Transverse colon (tissue), 4 donors: ENCODE measurements at regions not wholly inside any gene's neighbourhood (a gene's known extent, or its start where the extent isn't known, plus 50 kb on each side); places are given as distances from the start of the nearest gene placed in this dataset.

Experiments used
- DNase-seq: peaks from one replicate; pipeline ENCODE4 v3.0.0-alpha.2; 2019
- H3K27ac ChIP-seq, 4 donors: fragments of 200-600 bp; sonication (generic); 2 replicates each; pipeline ENCODE4 v1.5.1; 2016 to 2018; ENCODE audit warnings: inconsistent platforms in 4 of 4
- H3K27me3 ChIP-seq: fragments of 200-600 bp; sonication (generic); 2 replicates; pipeline ENCODE4 v1.5.1; 2017; ENCODE audit warnings: inconsistent platforms
- H3K36me3 ChIP-seq, 4 donors: fragments of 200-600 bp; sonication (generic); 2 replicates each; pipeline ENCODE4 v1.5.1; 2017 to 2019; ENCODE audit warnings: inconsistent platforms in 4 of 4
- H3K4me1 ChIP-seq, 4 donors: fragments of 200-600 bp; sonication (generic); 2 replicates each; pipeline ENCODE4 v1.5.1; 2017 to 2020; ENCODE audit warnings: inconsistent platforms in 4 of 4
- H3K4me3 ChIP-seq, 4 donors: fragments of 200-600 bp; sonication (generic); 1 replicate in 1 of 4; 2 replicates in 3 of 4; pipeline versions ENCODE4 v1.5.1 to v1.6.1; 2017 to 2019; ENCODE audit warnings: inconsistent platforms in 4 of 4
- H3K9me3 ChIP-seq, 2 donors: fragments of 200-600 bp; sonication (generic); 2 replicates each; pipeline ENCODE4 v1.5.1; 2017 to 2019; ENCODE audit warnings: inconsistent platforms in 2 of 2
- EP300 ChIP-seq: sonication (generic); formaldehyde crosslinking; IDR thresholded peaks from one replicate; pipeline ENCODE4 v1.6.1; 2017; ENCODE audit warnings: antibody characterized with exemption, low read depth
- POLR2A ChIP-seq: fragments of 450-650 bp; IDR thresholded peaks from one replicate; pipeline ENCODE4 v1.6.1; 2016; ENCODE audit warnings: antibody characterized with exemption, mild to moderate bottlenecking, moderate library complexity
- POLR2AphosphoS5 ChIP-seq, 3 donors: sonication (generic); formaldehyde crosslinking; IDR thresholded peaks; one replicate each; pipeline ENCODE4 v1.6.1; 2016; ENCODE audit warnings: antibody characterized with exemption in 3 of 3
- WGBS, 2 donors: methylation state at CpG; one replicate each; pipeline ENCODE4 v1.1.5; 2018; ENCODE audit warnings: low coverage in 1 of 2; 5-methylcytosine and 5-hydroxymethylcytosine counted together
- in situ Hi-C, 4 donors: fragments of 200-750 bp; cut with MboI; loops; one replicate each; pipeline versions ENCODE4 v1.15.0 to v1.15.1; 2017; ENCODE audit warnings: low sequenced_read_pairs in 3 of 4, low pct_ligation_motif_present in 1 of 4, low pct_unique_long_range_greater_than_20kb in 1 of 4
- intact Hi-C: fragments of 100-400 bp; cut with DNase I; formaldehyde crosslinking; loops from one replicate; pipeline ENCODE4 v1.15.1; 2023; ENCODE audit warnings: low total_unique reads
- TF ChIP-seq, protein P1 (sequence below), 5 experiments: fragments of 200-600 bp in 3 of 5; fragments of 450-650 bp in 2 of 5; sonication (generic) in 3 of 5; IDR thresholded peaks; 1 replicate in 2 of 5; 2 replicates in 3 of 5; pipeline ENCODE4 v1.5.1; 2016 to 2017; ENCODE audit warnings: antibody characterized with exemption in 5 of 5, inconsistent platforms in 3 of 5, mild to moderate bottlenecking in 2 of 5, moderate library complexity in 1 of 5

DNA sequence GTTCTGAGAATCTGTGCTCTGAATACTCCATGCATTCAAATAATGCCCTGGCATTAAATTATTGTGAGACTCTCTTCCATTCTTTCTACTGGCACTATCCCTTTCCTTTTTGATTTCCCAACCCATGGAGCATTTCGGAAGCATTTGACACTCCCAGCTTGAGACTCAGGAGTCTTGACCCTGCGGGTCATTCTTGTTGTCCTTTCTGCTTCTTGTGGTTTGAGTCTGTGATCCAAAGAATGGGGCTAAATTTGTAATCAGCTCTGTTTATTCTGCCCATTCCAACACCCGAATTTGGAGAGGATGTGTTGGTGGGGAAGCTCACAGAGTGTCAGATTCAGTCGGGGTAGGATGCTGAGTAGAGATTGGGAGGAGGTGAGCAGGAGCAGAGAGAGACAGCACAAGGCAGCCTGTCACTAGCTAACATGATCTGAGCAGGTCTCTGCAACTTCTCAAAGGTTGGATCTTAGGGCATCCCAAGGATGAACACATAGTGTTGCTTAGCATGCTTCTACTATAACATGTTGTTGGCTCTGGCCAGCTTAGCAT is 80.4 kb upstream of the BMPER start:
- no peaks in the 10 kb centered on the region for H3K36me3 ChIP-seq
- intact Hi-C loops (loop anchor here (10.0 kb wide), 1 partner anchor 330 kb away; no protein-coding TSS in a partner anchor), in situ Hi-C loops (no loop called here)
- DNase-seq, result no peak
- no peak overlapping the region for H3K27ac ChIP-seq
- TF ChIP-seq, protein P1, sequence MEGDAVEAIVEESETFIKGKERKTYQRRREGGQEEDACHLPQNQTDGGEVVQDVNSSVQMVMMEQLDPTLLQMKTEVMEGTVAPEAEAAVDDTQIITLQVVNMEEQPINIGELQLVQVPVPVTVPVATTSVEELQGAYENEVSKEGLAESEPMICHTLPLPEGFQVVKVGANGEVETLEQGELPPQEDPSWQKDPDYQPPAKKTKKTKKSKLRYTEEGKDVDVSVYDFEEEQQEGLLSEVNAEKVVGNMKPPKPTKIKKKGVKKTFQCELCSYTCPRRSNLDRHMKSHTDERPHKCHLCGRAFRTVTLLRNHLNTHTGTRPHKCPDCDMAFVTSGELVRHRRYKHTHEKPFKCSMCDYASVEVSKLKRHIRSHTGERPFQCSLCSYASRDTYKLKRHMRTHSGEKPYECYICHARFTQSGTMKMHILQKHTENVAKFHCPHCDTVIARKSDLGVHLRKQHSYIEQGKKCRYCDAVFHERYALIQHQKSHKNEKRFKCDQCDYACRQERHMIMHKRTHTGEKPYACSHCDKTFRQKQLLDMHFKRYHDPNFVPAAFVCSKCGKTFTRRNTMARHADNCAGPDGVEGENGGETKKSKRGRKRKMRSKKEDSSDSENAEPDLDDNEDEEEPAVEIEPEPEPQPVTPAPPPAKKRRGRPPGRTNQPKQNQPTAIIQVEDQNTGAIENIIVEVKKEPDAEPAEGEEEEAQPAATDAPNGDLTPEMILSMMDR (IDR thresholded peaks at IDR 0.05), result no peak
- TF ChIP-seq EP300 (no peak), POLR2A (no peak), POLR2AphosphoS5 (IDR thresholded peaks at IDR 0.05) (no peak)
- no peaks in the 10 kb centered on the region for H3K4me1 ChIP-seq
- no peak overlapping the region for H3K4me3 ChIP-seq
- WGBS, 2 donors, result 62 to 83% methylated on average over 2 to 4 of the region's 4 CpGs
- no peaks in the 10 kb centered on the region for H3K9me3 ChIP-seq
- H3K27me3 ChIP-seq, result no peaks in the 10 kb centered on the region

GRCh38 chr7:33825644-33826043 is 79.7 kb upstream of the BMPER start:
- H3K27me3 ChIP-seq, result no peaks in the 10 kb centered on the region
- 80 to 87% methylated on average over 1 of the region's 1 CpG for WGBS, 2 donors
- intact Hi-C loops, result loop anchor here (10.0 kb wide), 1 partner anchor 331 kb away; no protein-coding TSS in a partner anchor

DNA sequence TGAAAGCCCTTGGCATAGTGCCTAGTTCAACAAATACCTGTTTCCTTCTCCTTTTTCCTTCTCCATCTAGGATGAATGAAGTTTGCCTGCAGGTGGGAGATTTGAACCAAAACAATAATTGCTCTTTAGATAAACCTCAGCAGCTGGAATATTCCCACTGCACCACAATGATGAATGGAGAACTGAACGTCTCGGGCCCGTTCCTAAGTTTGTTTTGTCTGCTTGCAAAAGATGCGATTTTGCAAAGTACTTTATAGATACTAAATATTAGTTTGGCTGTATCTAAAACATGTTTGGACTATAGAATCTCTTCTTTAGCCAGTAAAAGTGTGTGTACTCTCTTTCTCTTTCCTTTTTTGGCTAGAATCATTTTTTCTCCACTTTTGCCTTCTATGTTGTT is 75.8 kb upstream of the BMPER start:
- Histone ChIP-seq H3K27ac (no peak overlapping the region), H3K9me3 (no peaks in the 10 kb centered on the region), H3K27me3 (no peaks in the 10 kb centered on the region), H3K4me3 (no peak overlapping the region), H3K4me1 (no peaks in the 10 kb centered on the region), H3K36me3 (no peaks in the 10 kb centered on the region)
- no peak for DNase-seq
- TF ChIP-seq POLR2A, result no peak
- TF ChIP-seq POLR2AphosphoS5 (IDR thresholded peaks at IDR 0.05), result no peak
- TF ChIP-seq EP300, result no peak
- TF ChIP-seq, protein P1 (IDR thresholded peaks at IDR 0.05), result no peak
- 80 to 82% methylated on average over 4 of the region's 4 CpGs for WGBS, 2 donors
- in situ Hi-C loops, result no loop called here
- intact Hi-C loops, result loop anchor here (10.0 kb wide), 1 partner anchor 335 kb away; no protein-coding TSS in a partner anchor

More at GRCh38 chr7:33825644-33826043, 79.7 kb upstream of the BMPER start:
- H3K27ac ChIP-seq, result no peak overlapping the region
- in situ Hi-C loops, result no loop called here
- H3K36me3 ChIP-seq, result no peaks in the 10 kb centered on the region
- DNase-seq, result no peak
- TF ChIP-seq POLR2AphosphoS5 (IDR thresholded peaks at IDR 0.05) (no peak), EP300 (no peak), POLR2A (no peak)
- TF ChIP-seq, protein P1 (IDR thresholded peaks at IDR 0.05), result no peak
- H3K4me1 ChIP-seq, result no peaks in the 10 kb centered on the region
- H3K9me3 ChIP-seq, result no peaks in the 10 kb centered on the region
- H3K4me3 ChIP-seq, result no peak overlapping the region

- 67 to 77% methylated on average over 7 to 10 of the region's 10 CpGs for whole genome bisulfite sequencing, 2 donors
- intact Hi-C loops, result no loop called here
- no peaks in the 10 kb centered on the region for H3K9me3 ChIP-seq
- TF ChIP-seq POLR2A (no peak), POLR2AphosphoS5 (IDR thresholded peaks at IDR 0.05) (peak in 1 of 3 donors; percentile 28), EP300 (no peak)
- TF ChIP-seq, protein P1 (IDR thresholded peaks at IDR 0.05), result no peak
- peak; percentile 19 for DNase-seq
- no peak overlapping the region for H3K4me3 ChIP-seq
- H3K36me3 ChIP-seq, result no peaks in the 10 kb centered on the region
- no peaks in the 10 kb centered on the region for H3K4me1 ChIP-seq
- no peaks in the 10 kb centered on the region for H3K27me3 ChIP-seq
- peak overlapping the region in 2 of 4 donors; percentile 52 to 55 for H3K27ac ChIP-seq
- in situ Hi-C loops, result no loop called here
Measured at GRCh38 chr7:33831389-33832141, 73.8 kb upstream of the BMPER start.
